GM23338 (cell line): ENCODE measurements at regions not wholly inside any gene's neighbourhood (a gene's known extent, or its start where the extent isn't known, plus 50 kb on each side); places are given as distances from the start of the nearest gene placed in this dataset.
"Not testable (repeated sequence)": the region's sequence is repeated elsewhere in the genome, so short reads cannot be mapped to it uniquely, and the experiment has no call there.

Experiments
- ATAC-seq: fragments of 200-7000 bp; cut with Tn5 transposase; 3 replicates; pipeline ENCODE4 v1.9.1; 2020
- DNase-seq: peaks from one replicate; pipeline ENCODE4 v3.0.0-alpha.2; 2015; ENCODE audit warnings: low spot score
- H2AFZ ChIP-seq: fragments of 200-600 bp; sonication (generic); 2 replicates; pipeline ENCODE4 v1.8.0; 2016; ENCODE audit warnings: antibody characterized with exemption, mild to moderate bottlenecking, moderate library complexity
- H3F3A ChIP-seq: fragments of 200-600 bp; sonication (generic); replicated peaks from 2 replicates; pipeline ENCODE4 v1.8.0; 2017; ENCODE audit warnings: antibody characterized with exemption, mixed run types, low read depth
- H3K27ac ChIP-seq: fragments of 200-600 bp; sonication (generic); 2 replicates; pipeline ENCODE4 v1.6.1; 2016; ENCODE audit warnings: low read depth
- H3K27me3 ChIP-seq: fragments of 200-600 bp; sonication (generic); 2 replicates; pipeline ENCODE4 v1.8.0; 2016; ENCODE audit warnings: mild to moderate bottlenecking, mixed run types, moderate library complexity; ENCODE audit not compliant: insufficient read depth
- H3K36me3 ChIP-seq: fragments of 200-600 bp; sonication (generic); 2 replicates; pipeline ENCODE4 v1.8.0; 2016; ENCODE audit warnings: mild to moderate bottlenecking; ENCODE audit not compliant: insufficient read depth
- H3K4me1 ChIP-seq: fragments of 200-600 bp; sonication (generic); 2 replicates; pipeline ENCODE4 v1.8.0; 2016; ENCODE audit warnings: mild to moderate bottlenecking, moderate library complexity; ENCODE audit not compliant: insufficient read depth
- H3K4me2 ChIP-seq: fragments of 200-600 bp; sonication (generic); 2 replicates; pipeline ENCODE4 v1.7.1; 2017; ENCODE audit warnings: mixed run types
- H3K4me3 ChIP-seq: fragments of 200-600 bp; sonication (generic); 2 replicates; pipeline ENCODE4 v1.6.1; 2016; ENCODE audit warnings: mixed run types
- H3K79me2 ChIP-seq: fragments of 200-600 bp; sonication (generic); replicated peaks from 2 replicates; pipeline ENCODE4 v1.8.0; 2017; ENCODE audit warnings: mild to moderate bottlenecking; ENCODE audit not compliant: insufficient read depth
- H3K9me2 ChIP-seq: fragments of 200-600 bp; sonication (generic); 2 replicates; pipeline ENCODE4 v1.8.0; 2017; ENCODE audit not compliant: insufficient read depth
- H4K20me1 ChIP-seq: fragments of 200-600 bp; sonication (generic); replicated peaks from 2 replicates; pipeline ENCODE4 v1.8.0; 2017; ENCODE audit warnings: mild to moderate bottlenecking; ENCODE audit not compliant: insufficient read depth
- H3K27ac Mint-ChIP-seq: 2 replicates; pipeline ENCODE4 v1.8.0; 2020; ENCODE audit warnings: inconsistent platforms, mild to moderate bottlenecking, moderate library complexity, mixed read lengths
- H3K27me3 Mint-ChIP-seq: 3 replicates; pipeline ENCODE4 v1.8.0; 2022; ENCODE audit warnings: low read depth, mild to moderate bottlenecking, moderate library complexity, mixed read lengths, inconsistent platforms; ENCODE audit not compliant: insufficient read depth, poor library complexity
- H3K36me3 Mint-ChIP-seq: 3 replicates; pipeline ENCODE4 v1.8.0; 2021; ENCODE audit warnings: low read depth, mild to moderate bottlenecking, inconsistent platforms, moderate library complexity, mixed read lengths
- H3K4me1 Mint-ChIP-seq: 3 replicates; pipeline ENCODE4 v1.8.0; 2020; ENCODE audit warnings: mild to moderate bottlenecking, inconsistent platforms, mixed read lengths
- H3K4me3 Mint-ChIP-seq: 3 replicates; pipeline ENCODE4 v1.8.0; 2021; ENCODE audit warnings: moderate library complexity, mild to moderate bottlenecking, inconsistent platforms, mixed read lengths
- H3K9me3 Mint-ChIP-seq: 3 replicates; pipeline ENCODE4 v1.8.0; 2020; ENCODE audit warnings: moderate library complexity, mild to moderate bottlenecking, inconsistent platforms, mixed read lengths
- CREB1 ChIP-seq: fragments of 250-450 bp; sonication (Bioruptor Pico); IDR thresholded peaks from 2 replicates; pipeline ENCODE4 v1.5.0; 2020; ENCODE audit warnings: low read depth, mild to moderate bottlenecking, moderate library complexity
- CTCF ChIP-seq, 2 experiments: fragments of 200-600 bp in 1 of 2; sonication (generic) in 1 of 2; conservative IDR thresholded peaks; 2 replicates each; pipeline versions ENCODE4 v1.5.1 to v1.6.1; 2016 to 2017; ENCODE audit warnings: antibody characterized with exemption in 2 of 2, low read depth in 2 of 2, mild to moderate bottlenecking in 2 of 2, moderate library complexity in 1 of 2
- EZH2 ChIP-seq: fragments of 200-600 bp; sonication (generic); IDR thresholded peaks from one replicate; pipeline ENCODE4 v1.8.0; 2017; ENCODE audit warnings: antibody characterized with exemption, mild to moderate bottlenecking, low read depth; ENCODE audit not compliant: unreplicated experiment
- EZH2phosphoT487 ChIP-seq: fragments of 200-600 bp; sonication (generic); IDR thresholded peaks from one replicate; pipeline ENCODE4 v1.8.1; 2018; ENCODE audit warnings: antibody characterized with exemption; ENCODE audit not compliant: unreplicated experiment
- JUNB ChIP-seq: IDR thresholded peaks from one replicate; pipeline ENCODE4 v1.6.1; 2016; ENCODE audit warnings: antibody characterized with exemption; ENCODE audit not compliant: unreplicated experiment
- REST ChIP-seq: IDR thresholded peaks from one replicate; pipeline ENCODE4 v1.6.1; 2018; ENCODE audit warnings: antibody characterized with exemption; ENCODE audit not compliant: unreplicated experiment
- TF ChIP-seq, protein P1 (sequence below): IDR thresholded peaks from 2 replicates; pipeline ENCODE4 v1.6.1; 2016; ENCODE audit warnings: antibody characterized with exemption

GRCh38 chr3:36187197-36187596 is 193.1 kb upstream of the STAC start:
- not testable (repeated sequence) for H4K20me1 ChIP-seq, H3K36me3 Mint-ChIP-seq, ATAC-seq, H3K27me3 ChIP-seq, H3F3A ChIP-seq, H3K79me2 ChIP-seq, H3K4me1 ChIP-seq, H3K4me3 ChIP-seq, H3K27ac Mint-ChIP-seq, H3K36me3 ChIP-seq, H3K27me3 Mint-ChIP-seq, H3K4me2 ChIP-seq, H2AFZ ChIP-seq, DNase-seq, H3K27ac ChIP-seq, H3K9me3 Mint-ChIP-seq, H3K4me1 Mint-ChIP-seq, H3K9me2 ChIP-seq, H3K4me3 Mint-ChIP-seq

GRCh38 chr3:36192901-36193300 is 187.4 kb upstream of the STAC start:
- Mint-ChIP-seq H3K4me3 (no peak overlapping the region), H3K4me1 (no peaks in the 10 kb centered on the region; the same call in 2 of the 3 replicates)
- no peaks in the 10 kb centered on the region for H3K79me2 ChIP-seq

GRCh38 chr3:36193448-36193847 is 186.9 kb upstream of the STAC start:
- H3K27me3 Mint-ChIP-seq = peaks cover 2% of the 10 kb centered on the region
- Histone ChIP-seq H3K4me1 (no peaks in the 10 kb centered on the region), H4K20me1 (no peaks in the 10 kb centered on the region), H3K4me3 (no peak overlapping the region), H3K4me2 (no peak overlapping the region), H2AFZ (no peak overlapping the region), H3K79me2 (no peaks in the 10 kb centered on the region), H3F3A (no peaks in the 10 kb centered on the region), H3K9me2 (no peaks in the 10 kb centered on the region), H3K27ac (no peak overlapping the region), H3K27me3 (no peaks in the 10 kb centered on the region), H3K36me3 (no peaks in the 10 kb centered on the region)
- peaks cover 4% of the 10 kb centered on the region; the same call in 2 of the 3 replicates for H3K4me1 Mint-ChIP-seq
- no peak overlapping the region for H3K27ac Mint-ChIP-seq
- no peak overlapping the region for H3K4me3 Mint-ChIP-seq
- H3K9me3 Mint-ChIP-seq = no peaks in the 10 kb centered on the region
- H3K36me3 Mint-ChIP-seq = no peaks in the 10 kb centered on the region
- DNase-seq = no peak
- ATAC-seq = no peak
- TF ChIP-seq EZH2 = no peak
- TF ChIP-seq, protein P1, sequence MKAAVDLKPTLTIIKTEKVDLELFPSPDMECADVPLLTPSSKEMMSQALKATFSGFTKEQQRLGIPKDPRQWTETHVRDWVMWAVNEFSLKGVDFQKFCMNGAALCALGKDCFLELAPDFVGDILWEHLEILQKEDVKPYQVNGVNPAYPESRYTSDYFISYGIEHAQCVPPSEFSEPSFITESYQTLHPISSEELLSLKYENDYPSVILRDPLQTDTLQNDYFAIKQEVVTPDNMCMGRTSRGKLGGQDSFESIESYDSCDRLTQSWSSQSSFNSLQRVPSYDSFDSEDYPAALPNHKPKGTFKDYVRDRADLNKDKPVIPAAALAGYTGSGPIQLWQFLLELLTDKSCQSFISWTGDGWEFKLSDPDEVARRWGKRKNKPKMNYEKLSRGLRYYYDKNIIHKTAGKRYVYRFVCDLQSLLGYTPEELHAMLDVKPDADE = no peak
- TF ChIP-seq JUNB = no peak
- TF ChIP-seq CREB1 (CRISPR knock-in tag) = no peak
- TF ChIP-seq CTCF (conservative IDR thresholded peaks at IDR 0.05; ENCODE audit: low read depth in 2 of 2) = no peak
- no peak for TF ChIP-seq EZH2phosphoT487
- TF ChIP-seq REST = no peak

More at GRCh38 chr3:36192901-36193300, 187.4 kb upstream of the STAC start:
- DNase-seq = no peak
- Mint-ChIP-seq H3K27ac (no peak overlapping the region), H3K9me3 (no peaks in the 10 kb centered on the region), H3K36me3 (no peaks in the 10 kb centered on the region), H3K27me3 (peaks cover under 1% of the 10 kb centered on the region)
- H4K20me1 ChIP-seq = no peaks in the 10 kb centered on the region
- no peak overlapping the region for H3K4me3 ChIP-seq
- no peak overlapping the region for H3K27ac ChIP-seq
- no peaks in the 10 kb centered on the region for H3F3A ChIP-seq
- no peaks in the 10 kb centered on the region for H3K4me1 ChIP-seq
- no peak for ATAC-seq
- H2AFZ ChIP-seq = no peak overlapping the region
- no peak for TF ChIP-seq JUNB
- no peaks in the 10 kb centered on the region for H3K36me3 ChIP-seq
- no peaks in the 10 kb centered on the region for H3K9me2 ChIP-seq
- H3K27me3 ChIP-seq = no peaks in the 10 kb centered on the region
- H3K4me2 ChIP-seq = no peak overlapping the region
